ENCODE measurements at regions not wholly inside any gene's neighbourhood (a gene's known extent, or its start where the extent isn't known, plus 50 kb on each side); places are given as distances from the start of the nearest gene placed in this dataset.

GRCh38 chr10:64261676-64262075, 740.5 kb downstream of the REEP3 start:
- no peak for DNase-seq (ENCODE audit: low read depth)
- TF ChIP-seq, protein P1, sequence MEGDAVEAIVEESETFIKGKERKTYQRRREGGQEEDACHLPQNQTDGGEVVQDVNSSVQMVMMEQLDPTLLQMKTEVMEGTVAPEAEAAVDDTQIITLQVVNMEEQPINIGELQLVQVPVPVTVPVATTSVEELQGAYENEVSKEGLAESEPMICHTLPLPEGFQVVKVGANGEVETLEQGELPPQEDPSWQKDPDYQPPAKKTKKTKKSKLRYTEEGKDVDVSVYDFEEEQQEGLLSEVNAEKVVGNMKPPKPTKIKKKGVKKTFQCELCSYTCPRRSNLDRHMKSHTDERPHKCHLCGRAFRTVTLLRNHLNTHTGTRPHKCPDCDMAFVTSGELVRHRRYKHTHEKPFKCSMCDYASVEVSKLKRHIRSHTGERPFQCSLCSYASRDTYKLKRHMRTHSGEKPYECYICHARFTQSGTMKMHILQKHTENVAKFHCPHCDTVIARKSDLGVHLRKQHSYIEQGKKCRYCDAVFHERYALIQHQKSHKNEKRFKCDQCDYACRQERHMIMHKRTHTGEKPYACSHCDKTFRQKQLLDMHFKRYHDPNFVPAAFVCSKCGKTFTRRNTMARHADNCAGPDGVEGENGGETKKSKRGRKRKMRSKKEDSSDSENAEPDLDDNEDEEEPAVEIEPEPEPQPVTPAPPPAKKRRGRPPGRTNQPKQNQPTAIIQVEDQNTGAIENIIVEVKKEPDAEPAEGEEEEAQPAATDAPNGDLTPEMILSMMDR (IDR thresholded peaks at IDR 0.05; ENCODE audit: insufficient read depth, low read depth, low read length) = no peak
- H3K4me3 ChIP-seq (ENCODE audit: low read depth, low read length) = no peak overlapping the region

DNA sequence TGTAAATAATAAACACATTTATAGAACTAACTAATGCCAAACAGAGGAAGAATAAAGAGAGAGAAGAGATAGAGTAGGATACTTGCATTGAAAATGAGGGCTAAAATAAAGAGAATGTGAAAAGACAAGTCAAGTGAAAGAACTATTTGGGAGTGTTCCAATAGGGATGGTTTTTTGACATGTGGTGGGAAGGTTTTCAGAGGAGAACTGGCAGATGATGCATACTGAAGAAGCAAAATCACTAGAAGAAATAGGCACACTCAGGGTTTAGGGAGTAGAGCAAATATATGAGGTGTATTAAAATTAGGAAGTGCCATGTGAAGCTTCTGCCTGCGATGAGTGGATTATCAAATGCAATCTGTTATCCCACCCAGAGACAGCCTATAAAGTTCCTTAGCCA, 744.8 kb downstream of the REEP3 start:
- H3K4me3 ChIP-seq (ENCODE audit: low read depth, low read length) = no peak overlapping the region
- no peak for DNase-seq (ENCODE audit: low read depth)
- TF ChIP-seq, protein P1 (IDR thresholded peaks at IDR 0.05; ENCODE audit: insufficient read depth, low read depth, low read length) = no peak

DNA sequence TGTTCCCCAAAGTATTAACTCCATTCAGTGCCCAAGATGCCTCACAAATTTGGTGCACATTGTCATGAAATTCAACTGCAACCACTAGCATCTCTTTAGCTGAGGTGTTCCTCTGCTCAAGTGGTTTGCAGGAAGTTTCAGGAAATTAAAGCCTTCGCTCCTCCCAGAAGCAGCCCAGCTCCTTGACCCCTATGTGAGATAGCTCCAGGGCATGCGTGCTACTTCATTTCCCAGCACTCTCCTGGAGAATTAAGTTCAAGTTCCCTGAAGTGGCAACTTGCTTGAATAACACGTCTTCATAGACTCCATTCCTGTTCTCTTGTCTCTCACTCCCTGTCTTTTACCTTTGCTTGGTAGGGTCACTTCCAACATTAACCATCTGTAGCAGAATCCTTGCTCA, 750.3 kb downstream of the REEP3 start:
- no peak overlapping the region for H3K4me3 ChIP-seq (ENCODE audit: low read depth, low read length)
- no peak for DNase-seq (ENCODE audit: low read depth)
- TF ChIP-seq, protein P1 (IDR thresholded peaks at IDR 0.05; ENCODE audit: insufficient read depth, low read depth, low read length) = no peak

- TF ChIP-seq, protein P1 (IDR thresholded peaks at IDR 0.05; ENCODE audit: insufficient read depth, low read depth, low read length) = no peak
- no peak for DNase-seq (ENCODE audit: low read depth)
- no peak overlapping the region for H3K4me3 ChIP-seq (ENCODE audit: low read depth, low read length)
Observed at GRCh38 chr10:64271983-64272382, 750.8 kb downstream of the REEP3 start.

- TF ChIP-seq, protein P1 (IDR thresholded peaks at IDR 0.05; ENCODE audit: insufficient read depth, low read depth, low read length) = no peak
- H3K4me3 ChIP-seq (ENCODE audit: low read depth, low read length) = no peak overlapping the region
- DNase-seq (ENCODE audit: low read depth) = no peak
Observed at GRCh38 chr10:64275001-64275400, 753.8 kb downstream of the REEP3 start.

DNA sequence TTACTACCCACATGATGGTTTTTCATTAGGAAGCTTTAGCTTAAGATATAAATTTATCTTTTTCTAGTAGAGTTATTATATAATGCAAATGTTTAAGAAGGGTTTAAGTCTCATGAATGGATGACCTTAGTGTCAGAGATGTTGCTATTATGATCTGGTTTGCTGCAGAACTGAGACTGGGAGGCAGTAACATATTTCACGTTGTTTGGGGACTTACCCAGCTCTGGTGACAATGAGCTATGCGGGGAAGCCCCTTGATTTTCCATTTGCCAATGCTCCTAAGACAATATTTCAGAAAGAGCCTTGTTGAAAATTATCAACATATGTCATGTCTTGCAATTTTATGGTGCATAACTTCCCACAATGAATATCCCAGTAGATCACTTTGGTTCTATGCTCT, 754.6 kb downstream of the REEP3 start:
- no peak overlapping the region for H3K4me3 ChIP-seq (ENCODE audit: low read depth, low read length)
- no peak for DNase-seq (ENCODE audit: low read depth)
- TF ChIP-seq, protein P1 (IDR thresholded peaks at IDR 0.05; ENCODE audit: insufficient read depth, low read depth, low read length) = no peak

- no peak overlapping the region for H3K4me3 ChIP-seq (ENCODE audit: low read depth, low read length)
- TF ChIP-seq, protein P1 (IDR thresholded peaks at IDR 0.05; ENCODE audit: insufficient read depth, low read depth, low read length) = no peak
- no peak for DNase-seq (ENCODE audit: low read depth)
Observed at GRCh38 chr10:64277536-64277935, 756.3 kb downstream of the REEP3 start.
